Gastrocnemius medialis (tissue), 4 donors: ENCODE measurements at regions not wholly inside any gene's neighbourhood (a gene's known extent, or its start where the extent isn't known, plus 50 kb on each side); places are given as distances from the start of the nearest gene placed in this dataset.

Source experiments
- ATAC-seq, 2 donors: fragments of 150-250 bp; one replicate each; pipeline ENCODE4 v1.9.1; 2016
- DNase-seq, 2 donors: peaks; one replicate each; pipeline ENCODE4 v3.0.0-alpha.2; 2019
- H3K27ac ChIP-seq, 4 donors: fragments of 200-600 bp; sonication (generic); 1 replicate in 1 of 4; 2 replicates in 3 of 4; pipeline ENCODE4 v1.5.1; 2016 to 2018; ENCODE audit warnings: mild to moderate bottlenecking in 2 of 4, moderate library complexity in 1 of 4
- H3K27me3 ChIP-seq, 3 donors: fragments of 200-600 bp; sonication (generic) in 2 of 3; 1 replicate in 1 of 3; 2 replicates in 2 of 3; pipeline versions ENCODE4 v1.5.1 to v1.6.0; 2016 to 2019; ENCODE audit warnings: mild to moderate bottlenecking in 1 of 3, moderate library complexity in 1 of 3
- H3K36me3 ChIP-seq, 2 donors: fragments of 200-600 bp; sonication (generic) in 1 of 2; one replicate each; pipeline ENCODE4 v1.5.1; 2017 to 2018
- H3K4me1 ChIP-seq, 2 donors: fragments of 200-600 bp; sonication (generic) in 1 of 2; one replicate each; pipeline ENCODE4 v1.5.1; 2016 to 2017; ENCODE audit warnings: mild to moderate bottlenecking in 2 of 2
- H3K4me3 ChIP-seq, 4 donors: fragments of 200-600 bp; sonication (generic) in 3 of 4; 1 replicate in 1 of 4; 2 replicates in 3 of 4; pipeline ENCODE4 v1.5.1; 2016 to 2019; ENCODE audit warnings: mild to moderate bottlenecking in 2 of 4
- H3K9me3 ChIP-seq, 3 donors: fragments of 200-600 bp; sonication (generic) in 2 of 3; 1 replicate in 1 of 3; 2 replicates in 2 of 3; pipeline ENCODE4 v1.5.1; 2016 to 2019
- POLR2A ChIP-seq, 2 donors: fragments of 450-650 bp; IDR thresholded peaks; one replicate each; pipeline ENCODE4 v1.6.1; 2017; ENCODE audit warnings: antibody characterized with exemption in 2 of 2, mild to moderate bottlenecking in 2 of 2, moderate library complexity in 2 of 2
- in situ Hi-C, 4 donors: fragments of 200-750 bp; cut with MboI; loops; one replicate each; pipeline versions ENCODE4 v1.15.0 to v1.8.0; 2017; ENCODE audit warnings: low sequenced_read_pairs in 4 of 4
- intact Hi-C: fragments of 100-400 bp; cut with DNase I; formaldehyde crosslinking; loops from one replicate; pipeline ENCODE4 v1.15.1; 2023; ENCODE audit warnings: low total_unique reads
- TF ChIP-seq, protein P1 (sequence below), 5 experiments: fragments of 450-650 bp in 3 of 5; fragments of 200-600 bp in 2 of 5; sonication (generic) in 2 of 5; IDR thresholded peaks in 4 of 5; conservative IDR thresholded peaks in 1 of 5; 1 replicate in 4 of 5; 2 replicates in 1 of 5; pipeline ENCODE4 v1.5.1; 2016 to 2019; ENCODE audit warnings: antibody characterized with exemption in 5 of 5, mild to moderate bottlenecking in 3 of 5, moderate library complexity in 3 of 5

DNA sequence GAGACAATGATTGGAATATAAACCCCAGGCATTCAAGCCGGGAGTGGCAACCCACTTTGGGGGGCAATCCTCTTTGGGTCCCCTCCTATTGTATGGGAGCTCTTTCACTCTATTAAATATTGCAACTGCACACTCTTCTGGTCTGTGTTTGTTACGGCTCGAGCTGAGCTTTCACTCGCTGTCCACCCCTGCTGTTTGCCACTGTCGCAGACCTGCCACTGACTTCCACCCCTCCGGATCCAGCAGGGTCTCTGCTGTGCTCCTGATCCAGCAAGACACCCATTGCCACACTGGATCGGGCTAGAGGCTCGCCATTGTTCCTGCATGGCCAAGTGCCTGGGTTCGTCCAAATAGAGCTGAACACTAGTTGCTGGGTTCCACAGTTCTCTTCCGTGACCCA, 222.8 kb upstream of the MANEA start:
- H3K4me3 ChIP-seq = no peak overlapping the region
- H3K4me1 ChIP-seq = no peaks in the 10 kb centered on the region
- H3K27ac ChIP-seq = no peak overlapping the region
- in situ Hi-C loops = no loop called here
- H3K9me3 ChIP-seq = no peaks in the 10 kb centered on the region
- TF ChIP-seq, protein P1, sequence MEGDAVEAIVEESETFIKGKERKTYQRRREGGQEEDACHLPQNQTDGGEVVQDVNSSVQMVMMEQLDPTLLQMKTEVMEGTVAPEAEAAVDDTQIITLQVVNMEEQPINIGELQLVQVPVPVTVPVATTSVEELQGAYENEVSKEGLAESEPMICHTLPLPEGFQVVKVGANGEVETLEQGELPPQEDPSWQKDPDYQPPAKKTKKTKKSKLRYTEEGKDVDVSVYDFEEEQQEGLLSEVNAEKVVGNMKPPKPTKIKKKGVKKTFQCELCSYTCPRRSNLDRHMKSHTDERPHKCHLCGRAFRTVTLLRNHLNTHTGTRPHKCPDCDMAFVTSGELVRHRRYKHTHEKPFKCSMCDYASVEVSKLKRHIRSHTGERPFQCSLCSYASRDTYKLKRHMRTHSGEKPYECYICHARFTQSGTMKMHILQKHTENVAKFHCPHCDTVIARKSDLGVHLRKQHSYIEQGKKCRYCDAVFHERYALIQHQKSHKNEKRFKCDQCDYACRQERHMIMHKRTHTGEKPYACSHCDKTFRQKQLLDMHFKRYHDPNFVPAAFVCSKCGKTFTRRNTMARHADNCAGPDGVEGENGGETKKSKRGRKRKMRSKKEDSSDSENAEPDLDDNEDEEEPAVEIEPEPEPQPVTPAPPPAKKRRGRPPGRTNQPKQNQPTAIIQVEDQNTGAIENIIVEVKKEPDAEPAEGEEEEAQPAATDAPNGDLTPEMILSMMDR (IDR thresholded peaks at IDR 0.05 in 4 of 5, conservative IDR thresholded peaks at IDR 0.05 in 1 of 5) = no peak
- TF ChIP-seq POLR2A (IDR thresholded peaks at IDR 0.05) = no peak
- ATAC-seq (no peak), DNase-seq (no peak)
- H3K36me3 ChIP-seq = no peaks in the 10 kb centered on the region
- no peaks in the 10 kb centered on the region for H3K27me3 ChIP-seq
- intact Hi-C loops = no loop called here

DNA sequence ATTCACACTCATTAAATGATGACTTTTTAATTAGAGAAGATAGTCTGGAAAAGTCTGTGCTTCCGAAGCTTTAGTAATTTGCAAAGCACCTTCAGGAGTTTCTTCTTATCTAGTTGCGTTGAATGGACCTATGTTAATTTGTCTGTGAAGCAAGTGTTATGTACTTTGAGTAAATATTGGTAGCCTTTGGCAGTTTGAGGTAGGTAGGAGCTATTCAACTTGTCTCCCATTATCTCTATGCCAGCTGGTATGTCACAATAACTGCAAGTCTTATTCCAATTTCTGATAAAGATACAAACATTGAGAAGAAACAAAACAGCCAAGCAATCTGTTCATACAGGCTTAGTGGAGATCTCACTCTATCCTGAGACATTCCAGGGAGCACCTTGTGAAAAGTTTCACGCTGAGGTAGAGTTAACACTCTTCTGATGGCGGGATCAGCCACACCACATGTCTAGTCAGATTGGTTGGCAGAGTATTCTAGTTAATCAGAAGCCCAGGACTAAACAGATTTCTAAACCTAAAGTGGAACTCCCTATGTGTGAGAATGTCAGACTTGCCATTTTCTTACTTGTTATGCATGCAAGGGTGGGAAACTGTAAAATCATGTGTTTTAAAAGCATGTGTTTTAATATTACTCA, 219.8 kb upstream of the MANEA start:
- in situ Hi-C loops = no loop called here

DNA sequence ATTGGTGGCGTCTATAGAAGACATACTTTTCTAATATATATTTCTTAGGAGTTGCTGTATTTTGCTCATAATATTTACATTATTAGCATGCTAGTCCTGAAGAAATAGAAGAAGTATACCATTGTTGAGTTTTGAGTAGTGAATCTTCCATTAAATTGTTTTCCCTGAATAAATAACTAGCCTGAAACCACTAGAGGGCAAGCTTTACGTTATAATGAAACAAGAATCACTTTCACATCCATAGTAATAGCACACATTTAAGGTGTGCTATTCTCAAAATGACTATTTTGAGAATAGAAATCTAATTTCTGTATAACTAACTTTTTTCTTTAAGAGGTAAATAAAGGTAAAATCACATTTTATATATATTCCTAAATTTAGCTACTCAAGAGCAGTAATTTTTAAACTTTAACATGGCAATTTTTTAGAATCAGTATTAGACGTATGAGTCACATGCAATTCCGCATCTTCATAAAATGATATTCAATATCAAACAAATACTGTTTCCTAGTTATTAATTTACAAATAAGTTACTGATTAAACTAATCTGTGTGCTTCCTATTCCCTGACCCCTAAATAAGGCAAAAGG, 213.2 kb upstream of the MANEA start:
- no peaks in the 10 kb centered on the region for H3K9me3 ChIP-seq
- no peak for ATAC-seq
- H3K4me3 ChIP-seq = no peak overlapping the region
- TF ChIP-seq, protein P1 (IDR thresholded peaks at IDR 0.05 in 4 of 5, conservative IDR thresholded peaks at IDR 0.05 in 1 of 5) = peak in 1 of 5 experiments; percentile 7
- TF ChIP-seq POLR2A (IDR thresholded peaks at IDR 0.05) = no peak
- no peak overlapping the region for H3K27ac ChIP-seq
- no peak for DNase-seq
- no peaks in the 10 kb centered on the region for H3K36me3 ChIP-seq
- no peaks in the 10 kb centered on the region for H3K4me1 ChIP-seq
- intact Hi-C loops = no loop called here
- no peaks in the 10 kb centered on the region for H3K27me3 ChIP-seq
- in situ Hi-C loops = no loop called here

More for the DNA sequence above, 219.8 kb upstream of the MANEA start:
- TF ChIP-seq, protein P1 (IDR thresholded peaks at IDR 0.05 in 4 of 5, conservative IDR thresholded peaks at IDR 0.05 in 1 of 5) = no peak
- no peak for TF ChIP-seq POLR2A (IDR thresholded peaks at IDR 0.05)
- no peaks in the 10 kb centered on the region for H3K9me3 ChIP-seq
- H3K4me3 ChIP-seq = no peak overlapping the region
- no peaks in the 10 kb centered on the region for H3K36me3 ChIP-seq
- no peaks in the 10 kb centered on the region for H3K27me3 ChIP-seq
- H3K4me1 ChIP-seq = no peaks in the 10 kb centered on the region
- intact Hi-C loops = no loop called here
- DNase-seq = no peak
- no peak overlapping the region for H3K27ac ChIP-seq
- no peak for ATAC-seq

DNA sequence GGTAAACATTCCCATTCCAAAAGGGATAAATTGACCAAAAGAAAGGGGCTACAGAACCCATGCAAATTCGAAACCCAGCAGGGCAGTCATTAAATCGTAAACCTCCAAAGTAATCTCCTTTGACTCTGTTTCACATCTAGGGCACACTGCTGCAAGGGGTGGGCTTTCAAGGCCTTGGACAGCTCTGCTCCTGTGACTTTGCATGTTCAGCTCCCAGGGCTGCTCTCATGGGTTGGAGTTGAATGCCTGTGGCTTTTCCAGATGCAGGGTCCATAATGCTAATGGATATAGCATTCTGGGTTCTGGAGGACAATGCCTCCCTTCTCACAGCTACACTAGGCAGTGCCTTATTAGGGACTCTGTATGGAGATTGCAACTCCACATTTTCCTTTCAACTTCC, 211.9 kb upstream of the MANEA start:
- Histone ChIP-seq H3K27me3 (no peaks in the 10 kb centered on the region), H3K27ac (no peak overlapping the region), H3K4me3 (no peak overlapping the region), H3K36me3 (no peaks in the 10 kb centered on the region), H3K9me3 (no peaks in the 10 kb centered on the region), H3K4me1 (no peaks in the 10 kb centered on the region)
- no peak for DNase-seq
- intact Hi-C loops = no loop called here
- in situ Hi-C loops = no loop called here
- ATAC-seq = no peak
- TF ChIP-seq POLR2A (IDR thresholded peaks at IDR 0.05) = no peak
- TF ChIP-seq, protein P1 (IDR thresholded peaks at IDR 0.05 in 4 of 5, conservative IDR thresholded peaks at IDR 0.05 in 1 of 5) = no peak
